LHCN-M2 (cell line): ENCODE measurements at regions not wholly inside any gene's neighbourhood (a gene's known extent, or its start where the extent isn't known, plus 50 kb on each side); places are given as distances from the start of the nearest gene placed in this dataset.

Experiments used
- DNase-seq: peaks from one replicate; pipeline ENCODE4 v3.0.0-alpha.2; 2012; ENCODE audit warnings: low read depth

- no peak for DNase-seq
Measured at GRCh38 chr6:80550281-80550680, 443.8 kb downstream of the BCKDHB start.

GRCh38 chr6:80548532-80548931, 442.1 kb downstream of the BCKDHB start:
- DNase-seq = peak; percentile 54

DNA sequence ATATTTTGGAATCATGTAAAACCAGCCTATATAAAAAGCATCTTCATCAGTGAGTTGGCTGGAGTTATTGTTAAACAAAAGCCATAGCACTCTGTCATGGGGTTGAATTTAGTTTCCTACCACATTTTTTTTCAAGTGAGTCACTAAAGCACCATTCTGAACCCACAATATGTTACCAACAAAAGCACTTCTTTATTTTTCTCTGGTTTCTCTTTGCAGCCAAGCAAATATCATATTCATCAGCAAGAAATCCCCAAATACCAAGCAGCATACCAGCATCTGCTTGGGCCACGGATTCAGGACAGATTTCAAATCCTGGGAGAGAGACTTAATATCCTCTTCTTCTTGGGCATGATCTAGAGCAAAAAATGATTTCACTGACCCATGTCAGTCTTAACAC, 441.4 kb downstream of the BCKDHB start:
- DNase-seq = peak; percentile 94

- DNase-seq = no peak
Measured at GRCh38 chr6:80544976-80545722, 438.7 kb downstream of the BCKDHB start.

- DNase-seq = peak; percentile 59
Measured at GRCh38 chr6:80544555-80544954, 438.1 kb downstream of the BCKDHB start.

DNA sequence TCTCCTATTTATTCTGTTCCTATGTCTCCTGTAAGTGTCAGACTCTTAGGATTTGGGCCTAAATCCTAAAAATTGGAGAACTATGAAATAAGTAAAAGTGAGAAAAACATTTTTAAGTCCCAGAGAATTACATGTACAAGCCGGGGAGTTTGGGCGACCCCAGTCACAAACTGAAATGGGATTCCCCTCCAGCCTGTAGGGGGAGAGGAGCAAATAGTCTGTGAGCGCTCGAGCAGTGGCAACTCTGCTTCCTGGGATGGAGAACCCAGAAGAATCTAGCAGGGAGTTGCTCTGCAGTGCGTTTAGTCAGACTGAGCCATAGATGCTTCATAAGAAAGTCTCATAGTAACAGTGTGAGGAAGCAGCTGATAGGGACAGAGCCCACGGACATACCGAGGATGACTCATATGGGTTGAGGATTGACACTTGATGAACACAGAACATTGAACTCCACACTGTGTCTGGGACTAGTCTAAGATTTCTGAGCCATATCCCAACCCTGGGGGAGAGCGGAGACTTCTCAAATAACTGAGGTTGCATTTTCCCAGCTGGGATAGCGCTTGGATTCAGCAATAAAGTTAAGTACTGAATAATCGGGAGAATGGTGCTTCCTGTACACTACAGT, 437.2 kb downstream of the BCKDHB start:
- peak; percentile 99 for DNase-seq

DNA sequence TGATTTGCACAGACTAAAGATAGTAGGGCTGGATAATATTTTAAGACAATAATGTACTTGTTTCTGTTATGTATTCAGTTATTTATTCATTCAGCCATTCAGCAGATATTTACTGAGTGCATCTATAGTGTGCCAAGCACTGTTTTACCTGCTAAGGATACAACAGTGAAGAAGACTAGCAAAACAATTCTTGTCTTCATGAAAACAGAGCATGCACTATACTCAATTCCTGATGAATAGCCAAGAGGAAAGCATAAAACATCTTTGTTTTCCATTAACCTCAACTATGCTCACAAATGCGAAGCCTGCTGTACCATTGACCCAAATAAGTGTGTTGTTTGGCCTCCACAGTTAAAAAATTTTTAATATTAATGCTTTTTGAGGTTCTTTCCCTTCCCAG, 436.7 kb downstream of the BCKDHB start:
- no peak for DNase-seq

- peak; percentile 86 for DNase-seq
Measured at GRCh38 chr6:80541886-80542285, 435.4 kb downstream of the BCKDHB start.

GRCh38 chr6:80541181-80541580, 434.7 kb downstream of the BCKDHB start:
- peak; percentile 98 for DNase-seq

GRCh38 chr6:80540700-80541099, 434.2 kb downstream of the BCKDHB start:
- peak; percentile 73 for DNase-seq

GRCh38 chr6:80537118-80537972, 430.9 kb downstream of the BCKDHB start:
- no peak for DNase-seq

- peak; percentile 64 for DNase-seq
Measured at GRCh38 chr6:80535914-80536565, 429.6 kb downstream of the BCKDHB start.

DNA sequence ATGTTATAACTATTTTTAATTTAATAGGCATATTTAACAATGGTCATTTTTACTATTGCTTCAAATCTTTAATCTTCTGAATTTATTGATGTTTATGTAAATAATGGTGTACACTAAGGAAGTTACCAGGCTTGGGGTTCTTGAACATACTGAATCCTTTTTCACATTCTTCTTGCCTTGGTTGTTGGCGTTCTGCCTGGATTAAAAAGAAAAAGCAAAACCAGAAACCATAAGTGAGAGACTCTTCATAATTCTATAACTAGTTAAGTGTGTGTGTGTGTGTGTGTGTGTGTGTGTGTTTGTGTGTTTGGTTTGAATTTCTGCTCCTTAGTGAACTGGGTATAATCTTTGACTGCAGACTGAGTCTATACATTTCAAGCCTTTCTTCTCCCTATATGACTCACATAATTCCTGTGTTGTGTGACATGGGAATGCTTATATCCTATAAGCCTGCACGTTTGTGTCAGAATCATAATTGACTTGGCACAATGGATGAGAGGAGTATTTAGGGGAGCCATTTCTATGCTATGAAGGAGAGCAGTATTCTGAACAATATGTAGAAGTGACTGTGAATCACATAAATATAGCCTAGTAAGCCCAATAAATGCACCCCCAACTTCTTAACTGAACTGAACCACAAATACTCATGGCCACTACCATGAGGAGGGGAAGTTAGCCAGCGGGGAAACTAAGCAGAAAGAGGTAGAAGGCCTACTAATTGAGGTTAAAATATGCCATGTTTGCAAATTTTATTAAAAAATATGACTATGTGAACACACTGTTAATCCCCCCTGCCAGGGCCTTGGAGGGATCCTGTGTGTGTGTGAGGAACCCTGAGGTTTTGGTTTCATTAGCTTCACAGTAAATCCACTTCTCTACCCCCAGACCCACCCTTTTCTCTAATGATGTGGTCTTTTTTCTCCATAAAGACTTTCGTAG, 425.5 kb downstream of the BCKDHB start:
- DNase-seq = peak; percentile 45

- peak; percentile 69 for DNase-seq
Measured at GRCh38 chr6:80530103-80530502, 423.6 kb downstream of the BCKDHB start.

- DNase-seq = no peak
Measured at GRCh38 chr6:80528115-80528514, 421.6 kb downstream of the BCKDHB start.

DNA sequence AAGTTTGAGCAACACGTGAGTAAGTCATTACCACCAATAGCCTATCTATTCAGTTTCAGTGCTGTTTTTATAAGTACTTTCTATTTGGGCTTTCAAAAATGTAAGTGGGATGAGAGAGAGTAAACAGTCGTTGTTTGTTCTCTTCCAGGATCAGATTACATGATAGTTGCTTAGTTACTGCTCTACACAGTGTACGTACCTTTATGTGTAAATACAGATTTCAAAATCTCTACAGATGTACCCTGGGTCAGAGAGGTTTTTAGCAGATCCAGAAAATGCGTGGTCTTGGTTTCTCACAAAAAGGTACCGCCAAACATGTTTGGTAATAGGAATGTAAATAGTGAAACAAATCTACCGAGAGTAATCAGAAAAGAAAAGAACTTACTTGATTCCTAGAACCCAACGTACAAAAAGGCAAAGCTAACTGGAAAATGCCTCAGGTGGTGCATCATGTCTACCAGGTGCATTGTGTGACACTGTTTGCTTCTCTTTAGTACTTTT, 421.1 kb downstream of the BCKDHB start:
- DNase-seq = no peak

GRCh38 chr6:80523531-80523997, 417.1 kb downstream of the BCKDHB start:
- peak; percentile 83 for DNase-seq

DNA sequence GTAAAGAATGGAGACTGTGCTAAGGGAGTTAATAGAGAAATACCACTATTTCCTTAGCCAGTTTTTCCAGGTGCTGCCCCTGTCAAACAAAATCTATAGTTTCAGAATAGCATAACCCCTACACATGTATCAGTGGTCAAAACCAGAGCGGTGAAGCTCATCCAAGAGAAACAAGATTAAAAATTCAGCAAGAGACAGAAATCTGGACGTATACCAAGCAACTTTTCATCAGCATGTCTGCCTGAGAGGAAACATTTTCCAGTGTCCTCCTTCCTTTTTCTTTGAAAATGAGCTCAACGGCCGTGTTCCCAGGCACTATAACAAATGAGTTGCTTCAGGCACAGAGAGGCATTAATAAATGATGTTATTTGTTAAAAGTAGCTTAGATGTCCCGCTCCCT, 416.5 kb downstream of the BCKDHB start:
- DNase-seq = no peak

DNA sequence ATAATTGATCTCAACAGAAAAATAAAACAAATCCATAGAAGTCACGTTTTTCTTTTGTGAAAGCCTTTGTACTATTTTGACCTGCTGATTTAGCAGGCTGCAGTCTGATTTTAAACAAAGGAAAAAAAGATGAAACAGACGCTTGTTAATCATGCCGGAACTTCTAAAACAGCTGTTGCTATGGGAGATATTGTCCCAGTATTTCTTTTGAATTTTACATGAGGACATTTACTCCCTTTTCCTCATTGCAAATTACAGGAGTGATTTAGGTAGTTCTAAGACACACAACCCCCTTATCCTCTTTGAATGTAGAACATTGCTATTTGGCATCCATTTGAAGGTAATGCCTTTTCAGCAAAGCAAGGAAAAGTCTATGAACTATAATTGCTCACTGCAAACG, 416.1 kb downstream of the BCKDHB start:
- DNase-seq = peak; percentile 57
